ENCODE measurements at regions not wholly inside any gene's neighbourhood (a gene's known extent, or its start where the extent isn't known, plus 50 kb on each side); places are given as distances from the start of the nearest gene placed in this dataset.

DNA sequence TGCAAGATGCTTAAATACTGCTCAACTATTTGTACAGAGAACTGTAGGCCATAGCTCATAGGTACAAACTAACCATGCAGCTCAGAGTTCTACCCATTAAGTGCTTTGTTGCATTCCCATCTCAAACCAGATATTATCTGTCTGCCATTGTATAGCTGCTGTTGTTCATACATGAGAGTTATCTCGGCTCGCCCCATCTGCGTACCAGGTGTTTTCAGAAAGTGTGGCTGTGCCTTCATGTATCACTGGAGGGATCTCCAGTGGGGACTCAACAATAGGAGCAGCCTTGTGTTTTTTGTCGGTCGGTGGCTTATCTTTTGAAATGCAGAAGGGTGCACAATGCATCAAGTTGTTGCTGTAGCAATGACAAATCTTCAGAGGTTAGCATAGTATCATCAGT is 678.3 kb downstream of the RERGL start (continued):
- no peak for TF ChIP-seq SRSF3 (IDR thresholded peaks at IDR 0.05; ENCODE audit: insufficient read depth, low read length)

DNA sequence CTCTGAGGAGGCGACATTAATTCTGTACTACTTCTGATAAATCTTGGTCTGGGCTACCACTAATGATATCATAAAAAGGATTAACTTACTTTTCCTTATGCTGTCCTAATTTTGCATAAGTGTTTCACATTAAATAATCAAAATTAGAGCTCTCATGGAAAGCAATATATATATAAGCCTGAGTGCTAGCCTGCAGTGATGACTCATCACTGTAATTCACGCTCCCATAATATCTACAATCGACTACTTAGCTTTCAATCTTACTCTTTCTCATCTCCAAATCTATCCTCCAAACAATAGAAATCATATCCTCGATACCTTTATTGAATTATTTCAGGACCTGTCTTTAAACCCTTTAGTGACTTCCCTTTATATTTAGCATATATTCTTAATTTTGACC is 701.3 kb downstream of the RERGL start:
- CTCF ChIA-PET (ENCODE audit: low intra/inter-chr PET ratio), result no interaction called here
- Histone ChIP-seq H3K36me3 (ENCODE audit: control insufficient read depth, insufficient read depth, low read length) (no peaks in the 10 kb centered on the region), H3K9me3 (replicated peaks; ENCODE audit: control insufficient read depth, insufficient read depth, low read depth, low read length) (no peaks in the 10 kb centered on the region), H2AFZ (ENCODE audit: low read depth, low read length) (no peak overlapping the region), H3K4me3 (no peak overlapping the region), H3K9ac (ENCODE audit: insufficient read depth in 1 of 2, low read depth in 2 of 2, low read length in 2 of 2) (no peak overlapping the region), H4K20me1 (replicated peaks; ENCODE audit: control insufficient read depth, insufficient read depth, low read length) (no peaks in the 10 kb centered on the region), H3K4me1 (replicated peaks in 1 of 2; ENCODE audit: control insufficient read depth in 2 of 2, insufficient read depth in 2 of 2, low read length in 2 of 2) (no peaks in the 10 kb centered on the region), H3K27ac (ENCODE audit: extremely low read depth, low read depth, low read length) (no peak overlapping the region), H3K4me2 (ENCODE audit: insufficient read depth, low read length) (no peak overlapping the region), H3K27me3 (ENCODE audit: control insufficient read depth in 2 of 2, insufficient read depth in 2 of 2, low read length in 2 of 2) (no peaks in the 10 kb centered on the region), H3K9me1 (ENCODE audit: control insufficient read depth, insufficient read depth, low read length) (no peaks in the 10 kb centered on the region), H3K79me2 (ENCODE audit: control insufficient read depth, insufficient read depth, low read length) (no peaks in the 10 kb centered on the region)
- no peak for ATAC-seq
- DNase-seq (ENCODE audit: extremely low read depth in 1 of 4, low spot score in 3 of 4), result no peak
- no TSS peak for BruUV-seq (replicated peaks)
- in situ Hi-C loops (cut with MboI) (no loop called here), intact Hi-C loops (cut with micrococcal nuclease) (no loop called here)
- 2% methylated on average over 4 of the region's 4 CpGs for WGBS (ENCODE audit: insufficient coverage, low coverage, missing lambda C conversion rate)
- POLR2A ChIA-PET, result no interaction called here
- FAIRE-seq, result no peak
- no peak for TF ChIP-seq RBM14 (IDR thresholded peaks at IDR 0.05; ENCODE audit: borderline replicate concordance, insufficient read depth, low read depth, low read length)
- no peak for TF ChIP-seq SLC30A9 (CRISPR knock-in tag; IDR thresholded peaks at IDR 0.05)
- TF ChIP-seq, protein P1, sequence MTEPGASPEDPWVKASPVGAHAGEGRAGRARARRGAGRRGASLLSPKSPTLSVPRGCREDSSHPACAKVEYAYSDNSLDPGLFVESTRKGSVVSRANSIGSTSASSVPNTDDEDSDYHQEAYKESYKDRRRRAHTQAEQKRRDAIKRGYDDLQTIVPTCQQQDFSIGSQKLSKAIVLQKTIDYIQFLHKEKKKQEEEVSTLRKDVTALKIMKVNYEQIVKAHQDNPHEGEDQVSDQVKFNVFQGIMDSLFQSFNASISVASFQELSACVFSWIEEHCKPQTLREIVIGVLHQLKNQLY (CRISPR knock-in tag; conservative IDR thresholded peaks at IDR 0.05), result no peak
- TF ChIP-seq, protein P2, sequence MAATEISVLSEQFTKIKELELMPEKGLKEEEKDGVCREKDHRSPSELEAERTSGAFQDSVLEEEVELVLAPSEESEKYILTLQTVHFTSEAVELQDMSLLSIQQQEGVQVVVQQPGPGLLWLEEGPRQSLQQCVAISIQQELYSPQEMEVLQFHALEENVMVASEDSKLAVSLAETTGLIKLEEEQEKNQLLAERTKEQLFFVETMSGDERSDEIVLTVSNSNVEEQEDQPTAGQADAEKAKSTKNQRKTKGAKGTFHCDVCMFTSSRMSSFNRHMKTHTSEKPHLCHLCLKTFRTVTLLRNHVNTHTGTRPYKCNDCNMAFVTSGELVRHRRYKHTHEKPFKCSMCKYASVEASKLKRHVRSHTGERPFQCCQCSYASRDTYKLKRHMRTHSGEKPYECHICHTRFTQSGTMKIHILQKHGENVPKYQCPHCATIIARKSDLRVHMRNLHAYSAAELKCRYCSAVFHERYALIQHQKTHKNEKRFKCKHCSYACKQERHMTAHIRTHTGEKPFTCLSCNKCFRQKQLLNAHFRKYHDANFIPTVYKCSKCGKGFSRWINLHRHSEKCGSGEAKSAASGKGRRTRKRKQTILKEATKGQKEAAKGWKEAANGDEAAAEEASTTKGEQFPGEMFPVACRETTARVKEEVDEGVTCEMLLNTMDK (IDR thresholded peaks at IDR 0.05; ENCODE audit: borderline replicate concordance, insufficient read depth, low read depth, low read length, poor library complexity, severe bottlenecking), result no peak
- TF ChIP-seq, protein P3, sequence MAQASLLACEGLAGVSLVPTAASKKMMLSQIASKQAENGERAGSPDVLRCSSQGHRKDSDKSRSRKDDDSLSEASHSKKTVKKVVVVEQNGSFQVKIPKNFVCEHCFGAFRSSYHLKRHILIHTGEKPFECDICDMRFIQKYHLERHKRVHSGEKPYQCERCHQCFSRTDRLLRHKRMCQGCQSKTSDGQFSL (CRISPR knock-in tag; IDR thresholded peaks at IDR 0.05), result no peak
- TF ChIP-seq, protein P3 (tag; IDR thresholded peaks at IDR 0.05), result no peak
- no peak for TF ChIP-seq PURB (CRISPR knock-in tag; IDR thresholded peaks at IDR 0.05; ENCODE audit: low read depth)
- TF ChIP-seq, protein P4, sequence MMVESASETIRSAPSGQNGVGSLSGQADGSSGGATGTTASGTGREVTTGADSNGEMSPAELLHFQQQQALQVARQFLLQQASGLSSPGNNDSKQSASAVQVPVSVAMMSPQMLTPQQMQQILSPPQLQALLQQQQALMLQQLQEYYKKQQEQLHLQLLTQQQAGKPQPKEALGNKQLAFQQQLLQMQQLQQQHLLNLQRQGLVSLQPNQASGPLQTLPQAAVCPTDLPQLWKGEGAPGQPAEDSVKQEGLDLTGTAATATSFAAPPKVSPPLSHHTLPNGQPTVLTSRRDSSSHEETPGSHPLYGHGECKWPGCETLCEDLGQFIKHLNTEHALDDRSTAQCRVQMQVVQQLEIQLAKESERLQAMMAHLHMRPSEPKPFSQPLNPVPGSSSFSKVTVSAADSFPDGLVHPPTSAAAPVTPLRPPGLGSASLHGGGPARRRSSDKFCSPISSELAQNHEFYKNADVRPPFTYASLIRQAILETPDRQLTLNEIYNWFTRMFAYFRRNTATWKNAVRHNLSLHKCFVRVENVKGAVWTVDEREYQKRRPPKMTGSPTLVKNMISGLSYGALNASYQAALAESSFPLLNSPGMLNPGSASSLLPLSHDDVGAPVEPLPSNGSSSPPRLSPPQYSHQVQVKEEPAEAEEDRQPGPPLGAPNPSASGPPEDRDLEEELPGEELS (CRISPR knock-in tag; IDR thresholded peaks at IDR 0.05; ENCODE audit: borderline replicate concordance), result no peak
- TF ChIP-seq PYGO2 (tag; IDR thresholded peaks at IDR 0.05), result no peak
- no peak for TF ChIP-seq ZNF696 (CRISPR knock-in tag; conservative IDR thresholded peaks at IDR 0.05)
- no peak for TF ChIP-seq NR2C2 (CRISPR knock-in tag; IDR thresholded peaks at IDR 0.05)
- no peak for TF ChIP-seq NR2C2 (tag; IDR thresholded peaks at IDR 0.05)
- TF ChIP-seq, protein P5, sequence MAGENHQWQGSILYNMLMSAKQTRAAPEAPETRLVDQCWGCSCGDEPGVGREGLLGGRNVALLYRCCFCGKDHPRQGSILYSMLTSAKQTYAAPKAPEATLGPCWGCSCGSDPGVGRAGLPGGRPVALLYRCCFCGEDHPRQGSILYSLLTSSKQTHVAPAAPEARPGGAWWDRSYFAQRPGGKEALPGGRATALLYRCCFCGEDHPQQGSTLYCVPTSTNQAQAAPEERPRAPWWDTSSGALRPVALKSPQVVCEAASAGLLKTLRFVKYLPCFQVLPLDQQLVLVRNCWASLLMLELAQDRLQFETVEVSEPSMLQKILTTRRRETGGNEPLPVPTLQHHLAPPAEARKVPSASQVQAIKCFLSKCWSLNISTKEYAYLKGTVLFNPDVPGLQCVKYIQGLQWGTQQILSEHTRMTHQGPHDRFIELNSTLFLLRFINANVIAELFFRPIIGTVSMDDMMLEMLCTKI (IDR thresholded peaks at IDR 0.05; ENCODE audit: partially characterized antibody), result no peak

Data from K562 (cell line).